M059J (cell line): ENCODE measurements at regions not wholly inside any gene's neighbourhood (a gene's known extent, or its start where the extent isn't known, plus 50 kb on each side); places are given as distances from the start of the nearest gene placed in this dataset.

Source experiments
- DNase-seq: peaks from one replicate; pipeline ENCODE4 v3.0.0-alpha.2; 2012; ENCODE audit warnings: low read depth

GRCh38 chr5:85170183-85170582 lies 785.5 kb upstream of the EDIL3 start:
- no peak for DNase-seq

GRCh38 chr5:85173469-85173868 lies 788.8 kb upstream of the EDIL3 start:
- DNase-seq, result no peak

GRCh38 chr5:85182344-85182743 lies 797.7 kb upstream of the EDIL3 start:
- DNase-seq, result no peak

- no peak for DNase-seq
Observed at GRCh38 chr5:85204289-85204688, 819.6 kb upstream of the EDIL3 start.

GRCh38 chr5:85205430-85205829 lies 820.8 kb upstream of the EDIL3 start:
- DNase-seq, result no peak

- DNase-seq, result no peak
Observed at GRCh38 chr5:85225388-85225787, 840.7 kb upstream of the EDIL3 start.

GRCh38 chr5:85249204-85249603 lies 864.5 kb upstream of the EDIL3 start:
- DNase-seq, result no peak

- DNase-seq, result no peak
Observed at GRCh38 chr5:85263125-85263524, 878.4 kb upstream of the EDIL3 start.

- DNase-seq, result no peak
Observed at GRCh38 chr5:85266692-85267091, 882.0 kb upstream of the EDIL3 start.

- no peak for DNase-seq
Observed at GRCh38 chr5:85268194-85268593, 883.5 kb upstream of the EDIL3 start.

GRCh38 chr5:85278193-85278592 lies 893.5 kb upstream of the EDIL3 start:
- peak; percentile 63 for DNase-seq

- DNase-seq, result no peak
Observed at GRCh38 chr5:85288914-85289313, 904.2 kb upstream of the EDIL3 start.

GRCh38 chr5:85293145-85293785 lies 908.6 kb upstream of the EDIL3 start:
- DNase-seq, result peak; percentile 53

GRCh38 chr5:85304524-85304923 lies 919.8 kb upstream of the EDIL3 start:
- DNase-seq, result no peak

GRCh38 chr5:85305766-85306165 lies 921.1 kb upstream of the EDIL3 start:
- DNase-seq, result no peak

- no peak for DNase-seq
Observed at GRCh38 chr5:85311536-85311935, 926.9 kb upstream of the EDIL3 start.

GRCh38 chr5:85320495-85320894 lies 935.8 kb upstream of the EDIL3 start:
- DNase-seq, result no peak

- no peak for DNase-seq
Observed at GRCh38 chr5:85333276-85333675, 948.6 kb upstream of the EDIL3 start.

GRCh38 chr5:85337435-85337834 lies 952.8 kb upstream of the EDIL3 start:
- DNase-seq, result no peak

GRCh38 chr5:85340790-85341189 lies 956.1 kb upstream of the EDIL3 start:
- DNase-seq, result no peak

- DNase-seq, result no peak
Observed at GRCh38 chr5:85345818-85346217, 961.1 kb upstream of the EDIL3 start.

- DNase-seq, result no peak
Observed at GRCh38 chr5:85357309-85357708, 972.6 kb upstream of the EDIL3 start.

GRCh38 chr5:85375525-85375924 lies 990.8 kb upstream of the EDIL3 start:
- DNase-seq, result no peak

GRCh38 chr5:85388770-85389169 lies 1004.1 kb upstream of the EDIL3 start:
- DNase-seq, result no peak
